HG02798 (cell line): ENCODE measurements at regions not wholly inside any gene's neighbourhood (a gene's known extent, or its start where the extent isn't known, plus 50 kb on each side); places are given as distances from the start of the nearest gene placed in this dataset.
A peak's percentile ranks its signal among the peaks of the same experiment; 100 is the strongest.

Experiments
- ATAC-seq: cut with Tn5 transposase; IDR thresholded peaks from one replicate; pipeline ENCODE4 v1.9.1; 2021; ENCODE audit warnings: mild to moderate bottlenecking; ENCODE audit not compliant: unreplicated experiment, poor library complexity

- ATAC-seq = no peak
Measured at GRCh38 chr13:99894105-99894839, 77.3 kb downstream of the ZIC5 start.

GRCh38 chr13:99893567-99893966, 78.0 kb downstream of the ZIC5 start:
- no peak for ATAC-seq

GRCh38 chr13:99892866-99893504, 78.6 kb downstream of the ZIC5 start:
- ATAC-seq = no peak

- ATAC-seq = peak; percentile 40
Measured at GRCh38 chr13:99892196-99892613, 79.4 kb downstream of the ZIC5 start.

GRCh38 chr13:99886706-99887105, 84.9 kb downstream of the ZIC5 start:
- no peak for ATAC-seq

GRCh38 chr13:99884913-99885312, 86.7 kb downstream of the ZIC5 start:
- no peak for ATAC-seq

- no peak for ATAC-seq
Measured at GRCh38 chr13:99883805-99884204, 87.8 kb downstream of the ZIC5 start.

- no peak for ATAC-seq
Measured at GRCh38 chr13:99878921-99879610, 92.5 kb downstream of the ZIC5 start.

GRCh38 chr13:99876651-99877050, 94.9 kb downstream of the ZIC5 start:
- ATAC-seq = no peak

GRCh38 chr13:99875391-99875790, 96.2 kb downstream of the ZIC5 start:
- no peak for ATAC-seq

GRCh38 chr13:99873832-99874430, 97.6 kb downstream of the ZIC5 start:
- no peak for ATAC-seq

GRCh38 chr13:99873141-99873540, 98.4 kb downstream of the ZIC5 start:
- no peak for ATAC-seq

- ATAC-seq = no peak
Measured at GRCh38 chr13:99871249-99871898, 100.2 kb downstream of the ZIC5 start.

- no peak for ATAC-seq
Measured at GRCh38 chr13:99870541-99870940, 101.0 kb downstream of the ZIC5 start.

GRCh38 chr13:99869830-99870229, 101.7 kb downstream of the ZIC5 start:
- ATAC-seq = no peak

- no peak for ATAC-seq
Measured at GRCh38 chr13:99868767-99869166, 102.8 kb downstream of the ZIC5 start.

GRCh38 chr13:99867535-99868257, 103.9 kb downstream of the ZIC5 start:
- ATAC-seq = no peak

- no peak for ATAC-seq
Measured at GRCh38 chr13:99866781-99867180, 104.8 kb downstream of the ZIC5 start.

- no peak for ATAC-seq
Measured at GRCh38 chr13:99865420-99865930, 106.1 kb downstream of the ZIC5 start.

GRCh38 chr13:99864627-99864990, 107.0 kb downstream of the ZIC5 start:
- ATAC-seq = no peak
